HG03565 (cell line): ENCODE measurements at regions not wholly inside any gene's neighbourhood (a gene's known extent, or its start where the extent isn't known, plus 50 kb on each side); places are given as distances from the start of the nearest gene placed in this dataset.
A peak's percentile ranks its signal among the peaks of the same experiment; 100 is the strongest.

ENCODE experiments used
- ATAC-seq: cut with Tn5 transposase; IDR thresholded peaks from one replicate; pipeline ENCODE4 v1.9.1; 2021; ENCODE audit warnings: mild to moderate bottlenecking, moderate library complexity; ENCODE audit not compliant: unreplicated experiment

GRCh38 chr15:68518785-68519430 lies 59.9 kb upstream of the CORO2B start:
- no peak for ATAC-seq

DNA sequence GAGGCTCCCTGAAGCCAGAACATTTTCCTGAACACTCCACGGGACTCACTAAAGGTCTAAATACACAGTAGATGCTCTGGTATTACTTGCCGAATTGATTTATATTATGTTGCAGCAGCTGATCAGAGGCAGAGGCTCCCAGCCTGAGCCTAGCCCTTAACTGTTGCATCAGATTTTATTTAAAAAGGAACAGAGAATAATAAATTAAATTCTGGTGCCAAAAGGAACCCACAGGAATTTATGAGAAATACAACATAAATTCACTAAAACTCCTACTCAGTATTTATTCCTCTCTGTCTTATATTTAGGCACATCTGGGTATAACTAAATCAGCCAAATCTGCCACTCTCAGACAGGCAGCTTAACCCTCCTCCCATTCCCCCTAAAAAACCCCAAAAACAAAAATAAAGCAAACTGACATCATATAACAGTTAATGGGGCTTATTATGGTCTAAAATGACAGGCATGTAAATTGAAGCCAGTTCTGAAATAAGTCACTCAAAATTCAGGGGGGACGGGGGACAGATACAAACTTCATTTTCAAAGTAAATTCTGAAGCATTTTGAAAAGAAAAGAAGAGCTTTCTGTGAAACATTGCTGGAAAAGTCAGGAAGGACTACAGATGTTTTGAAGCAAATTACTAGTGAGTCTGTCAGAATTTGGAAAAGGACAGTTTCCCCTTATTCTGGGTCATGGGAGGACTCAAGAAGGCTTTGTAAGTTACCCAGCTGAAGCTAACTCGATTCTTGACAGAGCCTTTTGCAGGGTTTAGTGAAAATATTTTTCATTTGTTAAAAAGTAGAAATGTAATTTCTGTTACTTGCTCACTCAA lies 53.8 kb upstream of the CORO2B start:
- ATAC-seq = no peak

DNA sequence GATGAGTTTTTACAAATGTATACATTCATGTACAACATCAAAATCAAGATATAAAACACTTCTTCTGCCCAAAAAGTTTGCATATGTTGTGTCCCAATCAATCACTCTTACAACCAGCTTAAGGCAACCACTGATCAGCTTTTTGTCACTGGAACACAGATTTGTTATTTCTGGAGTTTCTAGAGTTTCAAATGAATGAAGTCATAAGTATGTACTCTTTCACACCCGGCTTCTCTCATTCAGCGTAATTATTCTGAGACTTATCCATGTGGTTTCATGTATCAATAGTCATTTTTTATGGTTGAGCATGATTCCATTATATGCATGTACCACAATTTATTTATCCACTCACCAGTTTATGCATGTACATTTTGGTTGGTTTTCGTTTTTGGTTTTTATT lies 53.0 kb upstream of the CORO2B start:
- ATAC-seq = no peak

GRCh38 chr15:68526269-68526668 lies 52.5 kb upstream of the CORO2B start:
- ATAC-seq = peak; percentile 59

DNA sequence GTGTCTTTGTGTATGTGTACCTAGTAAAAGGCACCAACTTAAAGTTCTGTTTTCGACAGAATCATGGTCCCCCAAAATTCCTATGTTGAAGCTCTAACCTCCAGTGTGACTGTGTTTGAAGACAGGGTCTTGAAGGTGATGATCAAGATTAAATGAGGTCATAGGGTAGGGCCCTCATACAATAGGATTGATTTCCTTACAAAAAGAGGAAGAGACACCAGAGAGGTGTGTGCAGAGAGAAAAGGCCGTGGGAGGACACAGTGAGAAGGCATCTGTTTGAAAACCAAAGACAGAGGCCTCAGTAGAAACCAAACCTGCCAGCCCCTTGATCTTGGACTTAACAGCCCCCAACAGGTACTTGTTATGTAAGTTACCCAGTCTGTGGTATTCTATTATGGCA lies 52.0 kb upstream of the CORO2B start:
- ATAC-seq = no peak

- no peak for ATAC-seq
These were observed 50.0 kb upstream of the CORO2B start for GRCh38 chr15:68528626-68529290.
